ENCODE measurements at regions not wholly inside any gene's neighbourhood (a gene's known extent, or its start where the extent isn't known, plus 50 kb on each side); places are given as distances from the start of the nearest gene placed in this dataset.

DNA sequence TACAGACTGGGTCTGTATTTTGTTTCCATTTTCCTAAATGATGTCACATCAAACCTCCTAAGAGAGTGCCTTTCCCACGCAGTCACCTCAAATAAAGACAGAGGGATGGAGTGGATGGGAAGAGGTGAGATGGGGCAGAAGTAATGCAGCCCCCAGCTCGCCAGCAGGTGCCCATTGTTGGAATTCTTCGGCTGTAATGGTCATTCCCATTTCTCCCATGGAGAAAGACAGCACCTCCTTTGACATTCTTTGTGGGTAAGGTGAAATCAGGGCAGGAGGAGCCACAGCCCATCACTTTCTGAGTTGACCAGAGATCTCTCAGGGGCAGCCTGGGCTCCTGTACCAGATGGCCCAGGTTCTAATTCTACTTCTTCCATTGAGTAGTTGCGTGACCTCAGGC, 84.4 kb upstream of the NR2F2 start:
- Histone ChIP-seq H4K20me1 (ENCODE audit: control insufficient read depth, extremely low read depth, insufficient read depth, low read length) (no peaks in the 10 kb centered on the region), H3K79me2 (ENCODE audit: control insufficient read depth, insufficient read depth, low read length) (no peaks in the 10 kb centered on the region), H3K4me1 (ENCODE audit: control insufficient read depth, extremely low read depth, insufficient read depth, low read length) (no peaks in the 10 kb centered on the region), H3K27ac (ENCODE audit: control insufficient read depth, insufficient read depth, low read length) (no peak overlapping the region), H3K9me1 (ENCODE audit: control insufficient read depth, extremely low read depth, insufficient read depth, low read length) (no peaks in the 10 kb centered on the region), H3K4me2 (ENCODE audit: control insufficient read depth, extremely low read depth, insufficient read depth, low read depth, low read length) (no peak overlapping the region), H3K36me3 (ENCODE audit: control insufficient read depth in 2 of 2, extremely low read depth in 1 of 2, insufficient read depth in 2 of 2, low read length in 2 of 2) (no peaks in the 10 kb centered on the region), H3K9me3 (ENCODE audit: control insufficient read depth, low read depth, low read length) (no peaks in the 10 kb centered on the region), H3K4me3 (ENCODE audit: control insufficient read depth in 2 of 3, extremely low read depth in 1 of 3, insufficient read depth in 2 of 3, low read depth in 1 of 3, low read length in 3 of 3) (no peak overlapping the region), H2AFZ (ENCODE audit: control insufficient read depth, low read length) (no peak overlapping the region), H3K27me3 (ENCODE audit: control insufficient read depth, extremely low read depth, insufficient read depth, low read length) (no peaks in the 10 kb centered on the region), H3K9ac (ENCODE audit: control insufficient read depth, extremely low read depth, insufficient read depth, low read length) (no peak overlapping the region)
- dilution Hi-C loops (cut with MboI; ENCODE audit: extremely low pct_ligation_motif_present, low sequenced_read_pairs) = no loop called here
- TF ChIP-seq, protein P1, sequence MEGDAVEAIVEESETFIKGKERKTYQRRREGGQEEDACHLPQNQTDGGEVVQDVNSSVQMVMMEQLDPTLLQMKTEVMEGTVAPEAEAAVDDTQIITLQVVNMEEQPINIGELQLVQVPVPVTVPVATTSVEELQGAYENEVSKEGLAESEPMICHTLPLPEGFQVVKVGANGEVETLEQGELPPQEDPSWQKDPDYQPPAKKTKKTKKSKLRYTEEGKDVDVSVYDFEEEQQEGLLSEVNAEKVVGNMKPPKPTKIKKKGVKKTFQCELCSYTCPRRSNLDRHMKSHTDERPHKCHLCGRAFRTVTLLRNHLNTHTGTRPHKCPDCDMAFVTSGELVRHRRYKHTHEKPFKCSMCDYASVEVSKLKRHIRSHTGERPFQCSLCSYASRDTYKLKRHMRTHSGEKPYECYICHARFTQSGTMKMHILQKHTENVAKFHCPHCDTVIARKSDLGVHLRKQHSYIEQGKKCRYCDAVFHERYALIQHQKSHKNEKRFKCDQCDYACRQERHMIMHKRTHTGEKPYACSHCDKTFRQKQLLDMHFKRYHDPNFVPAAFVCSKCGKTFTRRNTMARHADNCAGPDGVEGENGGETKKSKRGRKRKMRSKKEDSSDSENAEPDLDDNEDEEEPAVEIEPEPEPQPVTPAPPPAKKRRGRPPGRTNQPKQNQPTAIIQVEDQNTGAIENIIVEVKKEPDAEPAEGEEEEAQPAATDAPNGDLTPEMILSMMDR (optimal IDR thresholded peaks at IDR 0.05 in 1 of 3, IDR thresholded peaks at IDR 0.05 in 1 of 3, conservative IDR thresholded peaks at IDR 0.05 in 1 of 3; ENCODE audit: extremely low read depth in 1 of 3, insufficient read depth in 2 of 3, low read length in 3 of 3) = no peak
- no peak for TF ChIP-seq EZH2 (IDR thresholded peaks at IDR 0.05; ENCODE audit: low read length)
- FAIRE-seq = no peak
- DNase-seq (ENCODE audit: low read depth, low spot score) = no peak

DNA sequence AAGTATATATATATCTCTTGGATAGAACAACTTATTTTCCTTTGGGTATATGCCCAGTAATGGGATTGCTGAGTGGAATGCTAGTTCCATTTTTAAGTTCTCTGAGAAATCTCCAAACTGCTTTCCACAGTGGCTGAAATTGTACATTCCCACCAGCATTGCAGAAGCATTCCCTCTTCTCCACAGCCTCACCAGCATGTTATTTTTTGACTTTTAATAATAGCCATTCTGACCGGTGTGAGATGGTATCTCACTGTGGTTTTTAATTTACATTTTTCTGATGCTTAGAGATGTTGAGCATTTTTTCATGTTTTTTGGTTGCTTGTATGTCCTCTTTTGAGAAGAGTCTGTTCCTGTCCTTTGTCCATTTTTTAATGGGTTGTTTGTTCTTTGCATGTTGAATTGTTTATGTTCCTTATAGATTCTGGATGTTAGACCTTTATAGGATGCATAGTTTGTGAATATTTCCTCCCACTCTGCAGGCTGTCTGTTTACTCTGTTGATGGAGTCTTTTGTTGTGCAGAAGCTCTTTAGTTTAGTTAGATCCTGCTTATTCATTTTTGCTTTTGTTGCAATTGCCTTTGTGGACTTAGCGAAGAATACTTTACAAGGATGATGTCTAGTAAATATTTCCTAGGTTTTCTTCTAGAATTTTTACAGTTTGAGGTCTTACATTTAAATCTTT, 82.7 kb upstream of the NR2F2 start:
- Histone ChIP-seq H3K27ac (ENCODE audit: control insufficient read depth, insufficient read depth, low read length) (no peak overlapping the region), H3K79me2 (ENCODE audit: control insufficient read depth, insufficient read depth, low read length) (no peaks in the 10 kb centered on the region), H2AFZ (ENCODE audit: control insufficient read depth, low read length) (no peak overlapping the region), H3K4me2 (ENCODE audit: control insufficient read depth, extremely low read depth, insufficient read depth, low read depth, low read length) (no peak overlapping the region), H3K4me1 (ENCODE audit: control insufficient read depth, extremely low read depth, insufficient read depth, low read length) (no peaks in the 10 kb centered on the region), H3K9ac (ENCODE audit: control insufficient read depth, extremely low read depth, insufficient read depth, low read length) (no peak overlapping the region), H4K20me1 (ENCODE audit: control insufficient read depth, extremely low read depth, insufficient read depth, low read length) (no peaks in the 10 kb centered on the region), H3K27me3 (ENCODE audit: control insufficient read depth, extremely low read depth, insufficient read depth, low read length) (no peaks in the 10 kb centered on the region), H3K9me3 (ENCODE audit: control insufficient read depth, low read depth, low read length) (no peaks in the 10 kb centered on the region), H3K9me1 (ENCODE audit: control insufficient read depth, extremely low read depth, insufficient read depth, low read length) (no peaks in the 10 kb centered on the region), H3K36me3 (ENCODE audit: control insufficient read depth in 2 of 2, extremely low read depth in 1 of 2, insufficient read depth in 2 of 2, low read length in 2 of 2) (no peaks in the 10 kb centered on the region), H3K4me3 (ENCODE audit: control insufficient read depth in 2 of 3, extremely low read depth in 1 of 3, insufficient read depth in 2 of 3, low read depth in 1 of 3, low read length in 3 of 3) (no peak overlapping the region)
- dilution Hi-C loops (cut with MboI; ENCODE audit: extremely low pct_ligation_motif_present, low sequenced_read_pairs) = no loop called here
- no peak for TF ChIP-seq EZH2 (IDR thresholded peaks at IDR 0.05; ENCODE audit: low read length)
- TF ChIP-seq, protein P1 (optimal IDR thresholded peaks at IDR 0.05 in 1 of 3, IDR thresholded peaks at IDR 0.05 in 1 of 3, conservative IDR thresholded peaks at IDR 0.05 in 1 of 3; ENCODE audit: extremely low read depth in 1 of 3, insufficient read depth in 2 of 3, low read length in 3 of 3) = no peak
- no peak for FAIRE-seq
- DNase-seq (ENCODE audit: low read depth, low spot score) = no peak

Measured in keratinocyte (primary cell).